ENCODE measurements at regions not wholly inside any gene's neighbourhood (a gene's known extent, or its start where the extent isn't known, plus 50 kb on each side); places are given as distances from the start of the nearest gene placed in this dataset.

DNA sequence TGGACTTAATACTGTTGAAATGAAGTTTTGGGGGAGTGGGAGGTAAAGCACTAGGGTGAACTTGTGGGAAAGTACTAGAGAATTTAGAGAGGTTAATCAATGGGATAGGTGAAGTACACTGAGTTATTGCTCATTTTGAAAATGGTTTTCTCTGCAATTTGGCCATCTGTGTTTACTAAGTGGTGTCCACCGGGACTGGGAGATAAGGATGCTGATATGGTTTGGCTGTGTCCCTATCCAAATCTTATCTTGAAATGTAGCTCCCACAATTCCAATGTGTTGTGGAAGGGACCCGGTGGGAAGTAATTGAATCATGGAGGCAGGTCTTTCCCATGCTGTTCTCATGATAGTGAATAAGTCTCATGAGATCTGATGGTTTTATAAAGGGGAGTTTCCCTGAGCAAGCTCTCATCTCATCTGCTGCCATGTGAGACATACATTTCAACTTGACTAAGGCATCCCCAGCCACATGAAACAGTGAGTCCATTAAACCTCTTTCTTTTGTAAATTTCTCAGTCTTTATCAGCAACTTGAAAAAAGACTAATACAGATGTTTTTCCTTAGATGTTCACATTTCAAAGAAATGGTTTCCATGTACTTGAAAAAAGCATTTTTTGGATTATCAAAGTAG lies 1569.4 kb upstream of the PRR20A start:
- Histone ChIP-seq H3K4me3 (ENCODE audit: control extremely low read depth in 1 of 5, extremely low read depth in 1 of 5, insufficient read depth in 1 of 5, low read depth in 2 of 5, low read length in 4 of 5) (no peak overlapping the region), H3K79me2 (ENCODE audit: control insufficient read depth, insufficient read depth, low read length) (no peaks in the 10 kb centered on the region), H2AFZ (ENCODE audit: insufficient read depth, low read depth, low read length, poor library complexity, severe bottlenecking) (no peak overlapping the region), H3K27me3 (replicated peaks in 1 of 4; ENCODE audit: control extremely low read depth in 1 of 4, control insufficient read depth in 3 of 4, insufficient read depth in 4 of 4, low read length in 3 of 4) (no peaks in the 10 kb centered on the region), H3K9ac (ENCODE audit: low read length) (no peak overlapping the region), H4K20me1 (ENCODE audit: control insufficient read depth, insufficient read depth, low read length, poor library complexity, severe bottlenecking) (no peaks in the 10 kb centered on the region), H3K4me1 (ENCODE audit: control insufficient read depth in 2 of 2, insufficient read depth in 2 of 2, low read length in 2 of 2) (no peaks in the 10 kb centered on the region), H3K9me3 (ENCODE audit: control extremely low read depth in 1 of 3, control insufficient read depth in 2 of 3, insufficient read depth in 1 of 3, low read length in 2 of 3) (no peaks in the 10 kb centered on the region), H3K36me3 (replicated peaks in 1 of 2; ENCODE audit: control extremely low read depth in 1 of 2, control insufficient read depth in 1 of 2, extremely low read depth in 1 of 2, insufficient read depth in 2 of 2, low read length in 1 of 2) (no peaks in the 10 kb centered on the region), H3K4me2 (replicated peaks; ENCODE audit: low read depth, low read length, poor library complexity, severe bottlenecking) (no peak overlapping the region), H3K27ac (ENCODE audit: low read length in 2 of 2) (no peak overlapping the region)
- ATAC-seq (ENCODE audit: low read depth) (no peak), DNase-seq (no peak)
- Mint-ChIP-seq H3K27me3 (no peaks in the 10 kb centered on the region), H3K27ac (no peak overlapping the region), H3K9me3 (ENCODE audit: insufficient read depth) (no peaks in the 10 kb centered on the region), H3K4me3 (no peak overlapping the region), H3K4me1 (no peaks in the 10 kb centered on the region)
- ChIA-PET POLR2A (no interaction called here), CTCF (no interaction called here)
- intact Hi-C loops (cut with micrococcal nuclease): no loop called here
- TF ChIP-seq EZH2 (IDR thresholded peaks at IDR 0.05; ENCODE audit: borderline replicate concordance, insufficient read depth, low read depth, low read length, poor library complexity, severe bottlenecking): no peak
- TF ChIP-seq, protein P1, sequence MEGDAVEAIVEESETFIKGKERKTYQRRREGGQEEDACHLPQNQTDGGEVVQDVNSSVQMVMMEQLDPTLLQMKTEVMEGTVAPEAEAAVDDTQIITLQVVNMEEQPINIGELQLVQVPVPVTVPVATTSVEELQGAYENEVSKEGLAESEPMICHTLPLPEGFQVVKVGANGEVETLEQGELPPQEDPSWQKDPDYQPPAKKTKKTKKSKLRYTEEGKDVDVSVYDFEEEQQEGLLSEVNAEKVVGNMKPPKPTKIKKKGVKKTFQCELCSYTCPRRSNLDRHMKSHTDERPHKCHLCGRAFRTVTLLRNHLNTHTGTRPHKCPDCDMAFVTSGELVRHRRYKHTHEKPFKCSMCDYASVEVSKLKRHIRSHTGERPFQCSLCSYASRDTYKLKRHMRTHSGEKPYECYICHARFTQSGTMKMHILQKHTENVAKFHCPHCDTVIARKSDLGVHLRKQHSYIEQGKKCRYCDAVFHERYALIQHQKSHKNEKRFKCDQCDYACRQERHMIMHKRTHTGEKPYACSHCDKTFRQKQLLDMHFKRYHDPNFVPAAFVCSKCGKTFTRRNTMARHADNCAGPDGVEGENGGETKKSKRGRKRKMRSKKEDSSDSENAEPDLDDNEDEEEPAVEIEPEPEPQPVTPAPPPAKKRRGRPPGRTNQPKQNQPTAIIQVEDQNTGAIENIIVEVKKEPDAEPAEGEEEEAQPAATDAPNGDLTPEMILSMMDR (IDR thresholded peaks at IDR 0.05): no peak
- WGBS (ENCODE audit: insufficient coverage): no CpG with 5 or more reads among the region's 2 CpGs

DNA sequence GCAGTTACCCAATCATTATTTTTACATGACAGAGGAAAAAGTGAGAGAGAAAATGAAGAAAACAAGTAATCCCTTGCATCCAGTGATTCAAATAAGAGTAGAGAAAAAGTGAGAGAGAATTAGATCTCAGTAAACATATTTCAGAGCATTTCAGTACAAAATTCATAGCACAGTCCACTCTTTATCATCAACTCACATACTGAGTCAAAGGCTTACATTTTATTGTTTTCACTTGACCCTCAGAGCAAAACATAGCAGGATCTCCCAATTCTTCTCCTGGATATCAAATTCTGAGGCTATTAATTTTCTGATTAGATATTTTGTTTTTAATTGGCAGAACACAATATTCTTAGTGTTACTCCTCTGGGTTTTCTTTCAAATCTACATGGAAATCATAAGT lies 1568.3 kb upstream of the PRR20A start:
- H3K9ac ChIP-seq (ENCODE audit: low read length): no peak overlapping the region
- no peaks in the 10 kb centered on the region for H3K36me3 ChIP-seq (replicated peaks in 1 of 2; ENCODE audit: control extremely low read depth in 1 of 2, control insufficient read depth in 1 of 2, extremely low read depth in 1 of 2, insufficient read depth in 2 of 2, low read length in 1 of 2)
- H3K4me3 ChIP-seq (ENCODE audit: control extremely low read depth in 1 of 5, extremely low read depth in 1 of 5, insufficient read depth in 1 of 5, low read depth in 2 of 5, low read length in 4 of 5): no peak overlapping the region
- no peak overlapping the region for H3K4me2 ChIP-seq (replicated peaks; ENCODE audit: low read depth, low read length, poor library complexity, severe bottlenecking)
- peaks cover 0 to 3% (median 0%) of the 10 kb centered on the region in 3 donors for H3K9me3 ChIP-seq (ENCODE audit: control extremely low read depth in 1 of 3, control insufficient read depth in 2 of 3, insufficient read depth in 1 of 3, low read length in 2 of 3)
- ATAC-seq (ENCODE audit: low read depth) (no peak), DNase-seq (no peak)
- H3K27ac ChIP-seq (ENCODE audit: low read length in 2 of 2): no peak overlapping the region
- Mint-ChIP-seq H3K4me1 (no peaks in the 10 kb centered on the region), H3K9me3 (ENCODE audit: insufficient read depth) (peaks cover under 1% of the 10 kb centered on the region), H3K27ac (no peak overlapping the region), H3K4me3 (no peak overlapping the region), H3K27me3 (no peaks in the 10 kb centered on the region)
- H2AFZ ChIP-seq (ENCODE audit: insufficient read depth, low read depth, low read length, poor library complexity, severe bottlenecking): no peak overlapping the region
- H3K79me2 ChIP-seq (ENCODE audit: control insufficient read depth, insufficient read depth, low read length): no peaks in the 10 kb centered on the region
- H3K4me1 ChIP-seq (ENCODE audit: control insufficient read depth in 2 of 2, insufficient read depth in 2 of 2, low read length in 2 of 2): no peaks in the 10 kb centered on the region
- intact Hi-C loops (cut with micrococcal nuclease): no loop called here
- H3K27me3 ChIP-seq (replicated peaks in 1 of 4; ENCODE audit: control extremely low read depth in 1 of 4, control insufficient read depth in 3 of 4, insufficient read depth in 4 of 4, low read length in 3 of 4): no peaks in the 10 kb centered on the region
- ChIA-PET POLR2A (no interaction called here), CTCF (no interaction called here)
- H4K20me1 ChIP-seq (ENCODE audit: control insufficient read depth, insufficient read depth, low read length, poor library complexity, severe bottlenecking): no peaks in the 10 kb centered on the region
- no peak for TF ChIP-seq EZH2 (IDR thresholded peaks at IDR 0.05; ENCODE audit: borderline replicate concordance, insufficient read depth, low read depth, low read length, poor library complexity, severe bottlenecking)
- TF ChIP-seq, protein P1 (IDR thresholded peaks at IDR 0.05): no peak

All from B cell (primary cell).